Ovary (tissue), 3 donors: ENCODE measurements at regions not wholly inside any gene's neighbourhood (a gene's known extent, or its start where the extent isn't known, plus 50 kb on each side); places are given as distances from the start of the nearest gene placed in this dataset.

Source experiments
- EP300 ChIP-seq: sonication (generic); formaldehyde crosslinking; IDR thresholded peaks from one replicate; pipeline ENCODE4 v1.6.1; 2017; ENCODE audit warnings: antibody characterized with exemption
- POLR2A ChIP-seq: fragments of 450-650 bp; IDR thresholded peaks from one replicate; pipeline ENCODE4 v1.6.1; 2017; ENCODE audit warnings: antibody characterized with exemption, mild to moderate bottlenecking, moderate library complexity
- TF ChIP-seq, protein P1 (sequence below), 3 donors: fragments of 450-650 bp in 2 of 3; fragments of 200-600 bp in 1 of 3; IDR thresholded peaks; one replicate each; pipeline versions ENCODE4 v1.5.1 to v1.8.0; 2016 to 2022; ENCODE audit warnings: antibody characterized with exemption in 3 of 3, mild to moderate bottlenecking in 1 of 3
- donor health status: DM: no; HTN: no; CAD: no.

DNA sequence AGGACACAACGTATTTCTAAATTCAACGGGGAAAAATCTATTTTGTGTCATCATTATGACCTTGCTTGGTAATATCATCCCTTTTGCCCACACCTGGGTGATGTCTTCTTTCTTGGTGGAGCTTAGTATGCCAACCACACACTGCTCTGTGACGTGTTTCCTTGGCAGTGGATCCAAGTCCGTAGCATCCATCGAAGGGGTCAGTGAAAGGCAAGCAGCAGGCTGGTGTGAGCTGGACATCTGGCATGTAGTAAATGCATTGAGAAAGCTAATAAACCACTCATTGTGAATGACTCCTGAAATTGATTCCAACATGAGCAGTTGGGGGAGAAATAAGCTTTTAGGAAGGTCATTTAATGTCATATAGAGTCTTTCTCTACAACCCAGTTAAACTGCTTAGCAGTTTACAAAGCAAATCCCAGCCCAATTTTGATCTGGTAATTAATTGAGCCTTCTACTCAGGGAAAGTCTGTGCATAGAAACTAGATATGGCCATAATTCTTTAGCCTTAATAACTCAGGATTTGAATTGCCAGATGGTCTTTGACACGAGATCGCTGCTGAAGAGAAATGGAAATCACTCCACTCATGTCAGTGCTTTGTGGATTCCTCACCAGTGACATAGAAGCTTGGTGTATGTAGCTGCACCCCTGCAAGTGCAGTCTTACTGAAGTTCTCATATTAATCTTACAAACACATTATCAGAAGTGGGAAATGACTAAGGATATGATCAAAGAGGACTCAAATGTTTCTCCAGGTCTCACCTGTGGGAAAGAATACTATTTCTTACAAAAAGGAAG is 494.8 kb downstream of the CMPK2 start:
- TF ChIP-seq, protein P1, sequence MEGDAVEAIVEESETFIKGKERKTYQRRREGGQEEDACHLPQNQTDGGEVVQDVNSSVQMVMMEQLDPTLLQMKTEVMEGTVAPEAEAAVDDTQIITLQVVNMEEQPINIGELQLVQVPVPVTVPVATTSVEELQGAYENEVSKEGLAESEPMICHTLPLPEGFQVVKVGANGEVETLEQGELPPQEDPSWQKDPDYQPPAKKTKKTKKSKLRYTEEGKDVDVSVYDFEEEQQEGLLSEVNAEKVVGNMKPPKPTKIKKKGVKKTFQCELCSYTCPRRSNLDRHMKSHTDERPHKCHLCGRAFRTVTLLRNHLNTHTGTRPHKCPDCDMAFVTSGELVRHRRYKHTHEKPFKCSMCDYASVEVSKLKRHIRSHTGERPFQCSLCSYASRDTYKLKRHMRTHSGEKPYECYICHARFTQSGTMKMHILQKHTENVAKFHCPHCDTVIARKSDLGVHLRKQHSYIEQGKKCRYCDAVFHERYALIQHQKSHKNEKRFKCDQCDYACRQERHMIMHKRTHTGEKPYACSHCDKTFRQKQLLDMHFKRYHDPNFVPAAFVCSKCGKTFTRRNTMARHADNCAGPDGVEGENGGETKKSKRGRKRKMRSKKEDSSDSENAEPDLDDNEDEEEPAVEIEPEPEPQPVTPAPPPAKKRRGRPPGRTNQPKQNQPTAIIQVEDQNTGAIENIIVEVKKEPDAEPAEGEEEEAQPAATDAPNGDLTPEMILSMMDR (IDR thresholded peaks at IDR 0.05) = no peak
- TF ChIP-seq EP300 (no peak), POLR2A (no peak)
